ENCODE measurements at regions not wholly inside any gene's neighbourhood (a gene's known extent, or its start where the extent isn't known, plus 50 kb on each side); places are given as distances from the start of the nearest gene placed in this dataset.

DNA sequence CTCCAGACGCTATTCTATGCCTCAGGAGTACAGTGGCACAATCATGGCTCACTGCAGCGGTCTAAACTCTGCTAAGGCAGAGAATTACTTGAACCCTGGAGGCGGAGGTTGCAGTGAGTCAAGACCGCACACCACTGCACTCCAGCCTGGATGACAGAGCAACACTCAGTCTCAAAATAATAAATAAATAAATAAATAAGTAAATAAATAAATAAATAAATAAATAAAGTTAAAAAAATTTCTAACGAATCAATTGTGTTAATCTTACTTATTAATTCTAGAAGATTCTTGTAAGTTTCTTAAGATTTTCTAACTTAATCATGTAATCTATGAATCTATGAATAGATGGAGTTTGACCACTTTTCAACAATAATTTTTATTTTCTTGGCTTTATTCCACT lies 621.4 kb upstream of the POT1 start:
- DNase-seq: no peak

DNA sequence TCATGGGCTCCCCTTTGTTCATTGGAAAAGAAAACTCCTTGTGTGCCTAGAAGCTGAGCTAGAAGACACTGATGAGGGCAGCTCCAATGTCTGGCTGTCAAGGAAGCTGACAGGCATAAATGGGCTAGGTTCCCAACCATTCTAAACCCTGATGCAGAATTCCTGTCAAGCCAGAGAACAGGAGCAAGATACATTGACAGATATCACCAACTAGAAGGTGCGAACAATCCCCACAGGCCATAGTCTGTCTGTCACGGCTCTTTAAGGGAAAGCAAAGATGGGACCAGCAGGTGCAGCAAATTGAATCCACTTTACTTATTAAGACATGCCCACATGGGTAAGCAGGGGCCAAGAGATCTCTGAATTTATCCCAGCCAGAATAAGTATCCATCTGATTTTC lies 617.9 kb upstream of the POT1 start:
- DNase-seq: no peak

DNA sequence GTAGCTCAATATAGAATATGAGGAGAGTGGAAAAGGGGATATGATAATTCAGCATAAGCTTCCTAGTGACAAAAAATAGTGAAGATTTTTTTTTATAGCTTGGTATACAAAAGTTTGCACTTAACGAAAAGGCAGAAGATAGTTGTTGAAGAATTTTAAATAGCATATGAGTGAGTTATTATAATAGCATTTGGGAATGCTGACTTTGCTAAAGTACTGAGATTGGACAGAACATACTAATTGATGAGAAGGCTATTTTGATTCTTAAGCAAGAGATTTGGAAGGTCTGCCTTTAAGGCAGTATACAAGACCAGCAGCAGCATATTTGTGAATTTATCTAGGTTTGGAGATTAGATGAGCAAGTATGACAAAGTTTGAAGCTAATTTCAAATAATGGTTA lies 600.9 kb upstream of the POT1 start:
- DNase-seq: no peak

DNA sequence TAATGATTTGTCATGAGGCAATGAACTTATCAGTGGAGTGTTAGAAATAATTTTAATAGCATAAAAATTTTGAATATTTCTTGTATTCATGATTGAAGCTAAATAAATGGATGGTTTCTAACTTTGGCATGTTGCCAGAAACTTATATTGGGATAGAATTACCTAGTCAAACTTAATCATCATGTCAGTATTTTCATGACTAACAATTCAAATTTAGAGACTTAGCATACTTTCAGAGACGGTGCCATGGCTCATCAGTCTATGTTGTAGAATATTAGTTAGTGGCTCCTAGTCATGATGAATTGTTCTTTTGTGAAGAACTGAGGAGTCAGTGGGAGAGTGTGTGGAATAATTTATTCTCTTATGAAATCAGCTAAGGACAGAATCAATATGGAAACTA lies 599.6 kb upstream of the POT1 start:
- DNase-seq: no peak

DNA sequence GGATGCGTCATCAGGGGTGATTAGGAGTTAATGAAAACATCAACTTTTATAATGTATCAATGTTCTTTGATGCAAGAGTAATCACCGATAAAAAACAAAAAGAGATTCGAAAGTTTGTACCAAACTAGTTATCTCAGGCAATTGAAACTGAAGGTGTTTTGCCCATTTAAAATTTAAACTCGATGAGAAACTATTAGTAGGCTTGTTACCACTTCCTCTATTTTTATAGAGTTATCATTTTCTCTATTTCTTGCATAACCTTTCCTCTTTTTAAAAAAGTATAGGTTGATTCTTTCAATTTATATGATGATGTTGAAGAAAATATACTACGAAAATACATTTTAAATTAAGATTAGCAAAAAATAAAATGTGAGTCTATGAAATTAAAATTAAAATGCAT lies 597.3 kb upstream of the POT1 start:
- DNase-seq: no peak

DNA sequence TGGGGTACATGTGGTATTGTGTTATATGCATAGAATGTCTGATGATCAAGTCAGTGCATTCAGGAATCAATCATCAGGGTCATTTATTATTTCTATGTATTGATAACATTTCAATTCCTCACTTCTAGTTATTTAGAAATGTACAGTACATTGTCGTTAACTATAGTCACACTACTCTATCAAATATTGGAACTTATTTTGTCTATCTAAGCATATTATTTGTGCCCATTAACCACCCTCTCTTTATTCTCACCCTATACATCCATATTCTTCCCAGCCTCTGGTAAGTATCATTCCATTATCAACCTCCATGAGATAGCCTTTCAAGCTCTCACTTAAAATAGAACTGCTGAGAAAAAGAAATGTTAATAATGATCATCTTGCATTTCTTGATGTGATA lies 596.5 kb upstream of the POT1 start:
- no peak for DNase-seq

DNA sequence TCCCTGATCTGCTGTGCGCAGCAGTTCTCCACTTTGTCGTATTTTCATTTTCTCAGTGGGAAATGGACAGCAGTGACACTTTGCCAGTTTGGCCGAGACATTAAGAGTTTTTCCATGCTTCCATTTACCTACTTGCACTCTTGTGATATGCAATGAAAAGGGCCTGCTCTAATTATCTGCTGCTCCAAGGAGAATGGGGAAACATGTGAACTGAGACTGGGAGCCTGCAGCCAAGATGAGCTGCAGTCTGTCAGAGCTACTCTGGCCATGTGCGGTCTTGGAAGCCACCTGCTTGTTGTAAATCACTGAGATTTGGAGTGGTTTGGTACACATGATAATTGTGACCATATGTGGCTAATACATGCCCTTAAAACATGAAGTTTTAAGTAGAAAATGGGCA lies 586.6 kb upstream of the POT1 start:
- DNase-seq: no peak

DNA sequence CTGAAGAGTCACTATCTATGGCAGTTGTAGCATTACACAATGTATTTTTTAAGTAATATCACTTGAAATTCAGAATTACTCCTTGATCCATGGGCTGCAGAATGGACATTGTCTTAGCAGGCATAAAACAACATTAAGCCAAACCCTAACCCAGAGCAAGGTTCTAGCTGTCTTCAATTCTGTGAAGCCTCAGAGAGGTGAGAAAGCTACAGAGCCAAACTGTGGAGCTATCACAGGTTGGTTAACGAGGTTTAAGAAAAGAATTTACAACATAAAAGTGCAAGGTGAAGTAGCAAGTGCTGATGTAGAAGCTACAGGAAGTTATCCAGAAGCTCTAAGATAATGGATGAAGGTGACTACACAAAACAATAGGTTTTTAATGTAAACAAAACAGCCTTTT lies 582.7 kb upstream of the POT1 start:
- no peak for DNase-seq

DNA sequence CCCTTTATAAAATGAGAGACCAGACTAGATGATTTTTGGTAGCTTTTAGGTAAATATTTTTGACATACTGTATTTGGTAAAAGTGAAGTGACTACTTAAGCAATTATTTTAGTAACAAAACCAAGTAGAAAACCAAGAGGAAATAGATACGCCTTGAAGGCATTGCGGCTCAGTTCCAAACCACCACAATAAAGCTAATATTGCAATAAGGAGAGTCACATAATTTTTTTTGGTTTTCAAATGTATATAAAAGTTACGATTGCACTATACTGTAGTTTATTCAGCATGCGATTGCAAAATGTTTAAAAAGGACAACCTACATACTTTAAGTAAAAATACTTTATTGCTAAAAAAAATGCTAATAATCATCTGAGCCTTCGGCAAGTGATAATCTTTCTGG lies 581.7 kb upstream of the POT1 start:
- no peak for DNase-seq

DNA sequence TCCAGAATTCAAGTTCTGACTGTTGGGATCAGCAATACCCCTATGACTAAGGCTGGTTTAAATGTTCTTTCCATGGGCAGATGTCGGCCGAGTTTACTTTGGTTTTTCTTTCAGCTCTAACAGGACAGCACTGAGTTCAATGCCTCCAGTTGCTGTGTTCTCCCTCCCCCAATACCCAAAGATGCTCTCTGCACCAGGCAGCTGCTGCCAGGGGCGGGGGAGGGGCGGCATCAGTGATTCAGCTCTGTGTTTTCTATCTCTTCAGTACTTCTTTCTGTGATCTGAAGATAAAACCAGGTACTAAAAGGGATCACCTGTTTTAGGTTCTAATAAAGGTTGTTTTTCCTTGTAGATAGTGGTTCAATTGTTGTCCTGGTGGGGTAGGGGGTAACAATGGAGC lies 576.7 kb upstream of the POT1 start:
- DNase-seq: no peak

DNA sequence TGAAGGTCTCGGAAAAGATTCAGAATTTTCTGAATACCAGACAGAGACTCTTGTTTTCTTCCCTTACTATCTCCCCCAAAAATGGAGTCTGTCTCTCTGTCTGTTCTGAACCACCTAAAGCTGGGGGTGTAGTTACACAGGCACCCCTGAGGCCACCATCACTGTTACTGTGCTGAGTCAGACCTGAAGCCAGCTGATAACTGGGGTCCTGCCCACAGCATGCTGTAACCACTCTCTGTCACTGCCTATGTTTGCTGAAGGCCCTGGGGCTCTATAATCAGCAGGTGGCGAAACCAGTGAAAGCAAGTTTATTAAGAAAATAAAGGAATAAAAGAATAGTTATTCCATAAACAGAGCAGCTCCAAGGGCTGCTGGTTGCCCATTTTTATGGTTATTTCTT lies 575.2 kb upstream of the POT1 start:
- no peak for DNase-seq

DNA sequence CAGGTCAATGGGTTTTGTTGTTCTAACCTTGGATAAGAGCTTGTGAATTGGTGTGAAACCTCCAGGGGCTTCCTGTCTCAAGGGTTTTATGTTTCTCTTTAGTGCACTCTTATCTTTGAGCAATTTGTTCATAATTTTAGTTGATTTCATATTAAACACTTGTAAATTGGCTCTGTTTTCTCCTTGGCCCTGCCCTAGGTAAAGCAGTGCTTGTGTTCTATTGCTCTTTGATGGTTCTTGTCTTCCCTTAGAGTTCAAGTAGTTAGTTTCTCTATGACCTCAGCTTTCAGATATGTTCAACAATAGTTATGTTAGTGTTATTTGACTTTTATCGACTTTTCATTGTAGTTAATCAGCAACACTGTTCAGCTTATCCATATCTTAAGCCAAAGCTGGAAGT lies 566.4 kb upstream of the POT1 start:
- no peak for DNase-seq

DNA sequence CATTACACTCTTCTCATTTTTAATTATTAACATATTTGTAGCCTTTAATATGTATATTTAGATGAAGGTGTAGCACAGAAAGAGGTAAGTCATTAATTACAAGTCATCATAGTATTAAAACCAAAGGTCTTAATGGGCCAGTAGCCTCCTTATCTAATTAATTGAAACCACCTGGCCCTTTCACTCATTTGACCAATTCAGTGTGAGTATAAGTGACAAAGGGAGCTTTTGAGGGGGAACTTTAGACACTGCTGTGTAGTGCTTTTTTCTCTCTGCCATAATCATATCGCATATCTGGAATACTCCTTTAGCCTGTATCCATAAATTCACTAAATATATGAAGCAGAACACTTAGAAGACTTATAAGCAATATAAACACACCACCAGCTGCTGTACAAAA lies 562.9 kb upstream of the POT1 start:
- DNase-seq: no peak

DNA sequence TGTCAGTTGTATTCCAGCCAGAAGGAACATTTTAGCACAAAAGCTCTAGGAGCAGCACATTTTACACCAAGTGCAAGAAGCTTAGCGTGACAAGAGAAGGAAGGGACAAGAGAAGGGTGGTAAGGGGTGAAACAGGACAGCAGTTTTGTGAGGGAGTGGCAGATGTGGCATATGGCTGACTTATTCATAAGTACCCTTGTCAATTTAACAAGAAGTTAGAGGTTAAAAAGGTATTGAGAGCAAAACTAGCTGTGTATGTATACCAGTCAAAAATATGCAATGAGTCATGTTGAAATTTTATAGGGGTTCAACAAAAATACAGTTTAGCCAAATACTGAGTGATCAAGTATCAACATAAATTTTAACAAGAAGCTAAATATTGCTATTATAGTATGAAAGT lies 561.5 kb upstream of the POT1 start:
- DNase-seq: no peak

DNA sequence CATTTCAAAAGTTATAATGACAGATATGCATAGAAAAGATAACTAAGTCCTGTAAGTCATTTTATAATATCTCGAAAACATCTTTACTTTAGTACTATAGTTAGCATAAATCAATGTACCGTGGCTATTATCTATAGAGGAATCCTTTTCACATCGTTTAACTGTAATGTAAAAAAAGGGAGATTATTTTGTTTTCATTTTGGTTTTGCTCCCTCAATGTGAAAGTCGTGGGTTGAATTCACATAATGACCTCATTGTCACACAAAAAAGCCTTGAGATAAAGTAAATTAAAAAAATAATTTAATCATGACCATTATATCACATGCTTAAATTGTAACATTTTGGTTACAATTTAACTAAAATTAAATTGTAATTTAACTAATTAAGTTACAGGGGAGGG lies 560.5 kb upstream of the POT1 start:
- DNase-seq: no peak

DNA sequence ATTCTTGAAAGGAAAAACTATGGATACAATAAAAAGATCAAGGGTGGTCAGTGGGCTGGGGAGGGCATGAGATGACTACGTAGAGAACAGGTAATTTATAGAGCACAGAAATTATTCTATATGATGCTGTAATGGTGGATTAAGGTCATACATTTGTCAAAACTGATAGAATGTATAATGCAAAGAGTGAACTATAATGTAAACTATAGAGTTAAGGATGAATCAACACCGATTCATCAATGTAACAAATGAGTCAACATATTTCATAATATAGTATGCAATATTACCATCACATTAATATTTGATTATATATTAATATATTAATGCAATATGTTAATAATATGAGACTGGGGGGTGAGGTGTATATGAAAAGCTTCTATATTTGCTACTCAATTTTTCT lies 555.6 kb upstream of the POT1 start:
- no peak for DNase-seq

DNA sequence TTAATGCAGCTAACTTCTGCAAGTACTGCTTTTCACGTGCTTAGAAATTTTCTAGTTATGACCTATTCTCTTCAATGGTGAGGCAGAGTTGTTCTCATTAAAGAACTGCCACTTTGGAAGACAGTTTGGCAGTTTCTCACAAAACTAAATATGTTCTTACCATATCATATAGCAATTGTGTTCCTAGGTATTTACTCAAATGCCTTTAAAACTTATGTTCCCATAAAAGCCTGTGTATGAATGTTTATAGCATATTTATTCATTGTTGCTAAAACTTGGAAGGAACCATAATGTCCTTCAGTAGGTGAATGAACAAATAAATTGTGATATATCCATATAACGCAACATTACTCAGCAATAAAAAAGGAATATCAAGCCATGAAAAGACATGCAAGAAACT lies 555.1 kb upstream of the POT1 start:
- no peak for DNase-seq

DNA sequence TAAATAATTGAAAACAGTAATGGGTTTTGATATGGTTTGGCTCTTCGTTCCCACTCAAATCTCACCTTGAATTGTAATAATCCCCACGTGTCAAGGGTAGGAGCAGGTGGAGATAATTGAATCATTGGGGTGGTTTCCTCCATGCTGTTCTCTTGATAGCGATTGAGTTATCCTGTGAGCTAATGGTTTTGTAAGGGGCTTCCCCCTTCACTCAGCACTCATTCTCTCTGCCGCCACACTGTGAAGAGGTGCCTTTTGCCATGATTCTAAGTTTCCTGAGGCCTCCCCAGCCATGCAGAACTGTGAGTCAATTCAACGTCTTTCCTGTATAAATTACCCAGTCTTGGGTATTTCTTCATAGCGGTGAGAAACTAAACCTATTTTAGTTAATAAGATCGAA lies 551.7 kb upstream of the POT1 start:
- DNase-seq: no peak

DNA sequence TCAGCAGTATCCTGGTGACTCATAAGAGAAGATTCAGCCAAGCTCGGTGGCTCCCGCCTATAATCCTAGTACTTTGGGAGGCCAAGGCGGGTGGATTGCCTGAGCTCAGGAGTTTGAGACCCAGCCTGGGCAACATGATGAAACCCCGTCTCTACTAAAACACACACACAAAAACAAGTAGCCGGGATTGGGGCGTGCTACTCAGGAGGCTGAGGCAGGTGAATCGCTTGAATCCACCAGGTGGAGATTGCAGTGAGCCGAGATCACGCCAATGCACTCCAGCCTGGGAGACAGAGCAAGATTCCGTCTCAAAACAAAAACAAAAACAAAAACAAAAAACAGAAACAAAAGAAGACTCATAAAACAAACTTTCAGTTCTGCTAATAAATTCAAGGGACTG lies 551.1 kb upstream of the POT1 start:
- DNase-seq: no peak

DNA sequence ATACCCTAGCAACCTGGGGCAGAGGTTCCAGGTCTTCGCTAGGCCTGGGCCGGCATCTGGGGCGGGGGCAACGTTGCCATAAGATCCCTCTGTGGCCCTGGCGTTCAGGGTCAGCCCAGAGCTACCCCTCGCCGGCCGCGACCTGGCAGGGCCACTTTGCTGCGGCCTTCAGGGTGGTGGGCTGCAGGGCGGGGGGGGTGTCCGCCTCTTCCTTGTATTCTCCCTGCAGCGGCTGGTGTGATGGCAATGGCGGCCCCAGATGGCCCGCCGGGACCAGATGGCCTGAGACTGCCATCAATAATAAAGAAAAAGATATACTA lies 539.2 kb upstream of the POT1 start:
- no peak for DNase-seq

DNA sequence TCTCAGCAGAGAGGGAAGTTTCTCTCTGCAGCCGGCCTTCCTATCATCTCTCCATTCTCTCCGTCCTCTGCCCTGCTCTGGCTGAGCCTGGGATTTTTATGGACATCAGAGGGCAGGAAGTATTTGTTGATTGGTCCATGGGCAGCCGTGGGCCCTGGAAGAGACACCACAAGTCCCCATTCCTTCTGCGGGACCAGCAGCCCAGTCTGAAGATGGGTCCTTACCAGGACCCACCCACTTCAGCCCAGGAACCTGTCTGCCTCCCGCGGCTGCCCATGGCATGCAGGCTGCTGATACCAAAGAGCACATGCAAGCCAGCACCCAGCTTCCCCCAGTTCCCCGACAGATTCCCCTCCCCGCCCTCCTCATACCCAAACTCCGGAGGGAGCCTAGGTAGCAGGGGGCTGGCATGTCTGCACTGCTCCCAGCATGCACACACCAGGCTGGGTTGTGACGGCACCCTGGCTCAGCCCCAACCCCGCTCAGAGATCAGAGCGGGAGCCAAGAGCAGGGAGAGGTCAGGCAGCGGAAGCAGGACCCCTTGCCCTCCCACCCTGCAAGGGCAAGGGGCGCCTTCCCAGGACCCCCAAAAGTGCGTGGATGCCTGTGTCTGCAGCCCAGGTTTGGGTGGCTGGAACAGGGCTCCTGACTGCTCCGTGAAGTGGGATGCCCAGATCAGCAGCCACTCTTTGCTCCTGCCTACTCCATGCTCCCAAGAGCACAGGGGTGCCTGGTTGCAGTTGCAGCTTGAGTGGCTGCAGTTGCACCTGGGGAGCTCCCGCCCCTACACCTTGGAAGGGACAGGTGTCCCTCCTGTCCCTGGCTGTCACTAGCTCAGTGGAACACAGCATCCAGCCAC lies 538.6 kb upstream of the POT1 start:
- DNase-seq: no peak

DNA sequence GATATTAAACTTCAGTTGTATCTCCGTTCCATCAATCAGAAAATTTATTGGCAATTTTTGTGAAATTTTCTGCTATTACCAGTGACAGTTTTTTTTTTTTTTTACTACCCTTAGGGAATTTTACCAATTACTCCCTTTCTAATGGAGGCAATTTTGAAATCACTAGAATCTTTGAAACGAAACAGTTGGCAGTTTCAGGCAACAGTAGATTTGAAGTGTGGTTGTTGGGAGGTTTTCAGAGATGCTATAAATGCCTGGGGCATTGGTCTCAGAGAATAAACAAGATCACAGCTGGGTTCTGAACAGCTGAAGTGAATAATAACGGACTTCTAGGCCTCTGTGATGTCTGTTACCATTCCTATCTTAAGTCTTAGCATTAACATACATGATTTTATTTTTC lies 535.9 kb upstream of the POT1 start:
- no peak for DNase-seq

DNA sequence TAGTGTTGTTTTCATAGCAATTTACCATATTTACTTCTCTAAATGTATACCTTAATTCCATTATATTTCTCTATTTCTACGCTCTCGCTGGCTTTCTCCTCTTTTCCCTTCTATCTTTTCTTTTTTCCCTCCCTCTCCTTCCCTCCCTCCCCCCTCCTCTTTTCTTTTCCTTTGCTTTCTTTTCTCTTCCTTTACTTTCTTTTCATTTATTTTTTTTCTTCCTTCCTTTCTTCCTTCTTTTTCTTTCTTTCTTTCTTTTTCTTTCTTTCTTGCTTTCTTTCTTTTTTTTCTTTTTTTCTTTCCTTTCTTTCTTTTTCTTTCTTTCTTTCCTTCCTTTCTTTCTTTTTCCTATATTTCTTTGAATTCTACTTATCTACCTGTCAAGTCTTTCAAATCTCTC lies 533.0 kb upstream of the POT1 start:
- no peak for DNase-seq

DNA sequence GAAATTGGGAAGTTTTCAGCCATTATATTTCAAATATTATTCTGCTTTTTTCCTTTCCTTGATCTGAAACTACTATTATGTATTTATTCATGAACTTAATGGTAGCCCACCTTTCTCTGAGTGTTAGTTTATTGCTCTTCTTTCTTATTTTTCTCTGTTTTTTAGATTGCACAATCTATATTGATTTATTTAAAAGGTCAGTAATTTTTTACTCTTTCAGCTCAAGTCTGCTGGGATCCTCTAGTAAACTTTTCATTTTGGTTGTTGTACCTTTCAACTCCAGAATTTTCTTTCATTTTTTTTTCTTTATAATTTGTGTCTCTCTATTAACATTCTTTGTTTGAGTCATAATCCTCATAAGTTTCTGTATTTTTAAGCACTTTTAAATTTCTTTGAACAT lies 529.4 kb upstream of the POT1 start:
- DNase-seq: no peak

DNA sequence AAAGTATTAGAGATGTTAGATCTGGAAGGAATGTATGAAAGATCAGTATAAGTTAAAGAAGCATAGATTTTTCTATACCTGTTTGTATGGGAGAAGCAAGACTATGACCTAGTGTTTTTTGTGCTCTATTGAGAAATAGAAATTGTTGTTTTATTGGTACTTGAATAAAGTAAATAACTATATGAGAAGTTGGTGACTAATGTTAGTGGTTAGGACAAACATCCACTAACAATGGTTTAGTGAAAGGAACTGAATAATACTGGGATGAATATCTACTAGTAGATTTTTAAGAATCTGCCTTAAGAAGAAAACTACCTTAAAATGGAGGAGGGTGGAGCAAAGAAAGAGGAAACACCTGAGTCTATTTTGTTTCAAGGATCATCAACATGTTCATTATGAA lies 521.1 kb upstream of the POT1 start:
- DNase-seq: no peak

DNA sequence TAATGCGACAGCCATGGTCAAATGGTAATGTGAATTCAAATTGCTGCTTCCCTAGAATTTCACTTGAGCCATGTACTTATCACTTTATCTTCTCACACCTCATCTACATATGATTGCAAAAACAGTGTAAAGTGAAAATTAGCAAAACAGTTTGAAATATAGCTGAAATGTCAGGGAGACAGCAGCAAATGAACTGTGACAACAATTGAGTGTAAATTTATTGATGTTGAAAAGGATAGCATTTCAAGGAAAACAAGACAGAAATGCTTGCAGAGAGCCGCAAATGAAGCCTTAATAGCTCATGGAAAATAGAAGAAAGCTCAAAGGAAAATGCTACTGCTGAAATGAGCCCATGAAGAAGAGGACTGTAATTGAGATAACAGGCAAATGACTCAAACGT lies 516.2 kb upstream of the POT1 start:
- no peak for DNase-seq

Data from DMS 273 treated with DMSO at 0.1 percent for 48 hours (cell line).